ENCODE measurements at regions not wholly inside any gene's neighbourhood (a gene's known extent, or its start where the extent isn't known, plus 50 kb on each side); places are given as distances from the start of the nearest gene placed in this dataset.

GRCh38 chr4:112940336-112940735 is 109.1 kb upstream of the ANK2 start:
- Histone ChIP-seq H3K9me3 (ENCODE audit: control insufficient read depth, insufficient read depth, low read length) (no peaks in the 10 kb centered on the region), H3K27me3 (ENCODE audit: control insufficient read depth, insufficient read depth, low read length) (no peaks in the 10 kb centered on the region), H3K4me3 (ENCODE audit: low read depth, low read length) (no peak overlapping the region), H3K27ac (ENCODE audit: low read depth, low read length) (no peak overlapping the region), H3K9ac (ENCODE audit: low read depth, low read length) (no peak overlapping the region), H3K4me1 (ENCODE audit: control insufficient read depth, insufficient read depth, low read length) (peaks cover 3% of the 10 kb centered on the region; the same call in 1 of the 2 replicates), H3K36me3 (ENCODE audit: control insufficient read depth, insufficient read depth, low read length) (no peaks in the 10 kb centered on the region)

- Histone ChIP-seq H3K9ac (ENCODE audit: low read depth, low read length) (no peak overlapping the region), H3K27ac (ENCODE audit: low read depth, low read length) (no peak overlapping the region), H3K4me3 (ENCODE audit: low read depth, low read length) (no peak overlapping the region), H3K27me3 (ENCODE audit: control insufficient read depth, insufficient read depth, low read length) (no peaks in the 10 kb centered on the region), H3K36me3 (ENCODE audit: control insufficient read depth, insufficient read depth, low read length) (no peaks in the 10 kb centered on the region), H3K4me1 (ENCODE audit: control insufficient read depth, insufficient read depth, low read length) (peaks cover 12% of the 10 kb centered on the region; the same call in 1 of the 2 replicates), H3K9me3 (ENCODE audit: control insufficient read depth, insufficient read depth, low read length) (no peaks in the 10 kb centered on the region)
Measured at GRCh38 chr4:112942077-112942476, 107.4 kb upstream of the ANK2 start.

DNA sequence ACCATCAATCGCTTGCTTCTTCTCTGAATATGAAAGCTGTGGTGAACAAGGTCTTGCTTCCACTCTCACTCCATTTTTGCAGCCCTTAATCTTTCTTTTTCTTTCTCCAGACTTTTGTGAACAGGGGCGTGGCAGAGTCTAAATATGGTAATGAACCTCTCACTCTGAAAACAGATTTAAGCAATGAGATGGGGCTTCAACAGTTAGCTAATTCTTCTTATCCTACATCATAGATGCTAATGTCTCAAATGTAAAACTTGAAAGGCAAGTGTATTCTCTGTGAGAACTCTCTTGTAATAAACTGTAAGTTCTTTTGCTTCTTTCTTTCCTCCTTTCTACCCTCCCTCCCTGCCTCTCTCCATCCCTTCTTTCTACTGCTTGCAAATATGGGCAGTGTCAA is 106.5 kb upstream of the ANK2 start:
- Histone ChIP-seq H3K9ac (ENCODE audit: low read depth, low read length) (no peak overlapping the region), H3K9me3 (ENCODE audit: control insufficient read depth, insufficient read depth, low read length) (no peaks in the 10 kb centered on the region), H3K4me3 (ENCODE audit: low read depth, low read length) (no peak overlapping the region), H3K4me1 (ENCODE audit: control insufficient read depth, insufficient read depth, low read length) (peaks cover 12% of the 10 kb centered on the region; the same call in 1 of the 2 replicates), H3K27ac (ENCODE audit: low read depth, low read length) (no peak overlapping the region), H3K27me3 (ENCODE audit: control insufficient read depth, insufficient read depth, low read length) (no peaks in the 10 kb centered on the region), H3K36me3 (ENCODE audit: control insufficient read depth, insufficient read depth, low read length) (no peaks in the 10 kb centered on the region)

DNA sequence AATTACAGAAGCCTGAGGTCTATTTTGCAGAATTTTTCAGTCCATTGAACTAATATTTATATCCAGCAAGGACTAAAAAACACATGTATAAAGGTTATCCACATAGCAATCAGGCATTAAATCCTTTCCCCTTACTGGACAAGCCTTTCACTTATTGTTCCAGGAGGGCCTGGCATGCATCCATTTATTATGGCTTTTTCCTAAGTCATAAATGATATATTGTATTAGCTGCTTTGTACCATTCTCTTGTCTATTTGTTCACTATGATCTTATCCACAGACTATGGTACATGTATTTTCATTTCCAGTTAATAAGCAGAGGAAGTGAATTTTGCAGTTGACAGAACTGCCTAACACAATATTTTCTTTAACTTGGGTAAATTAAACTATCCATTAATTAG is 105.4 kb upstream of the ANK2 start:
- H3K9ac ChIP-seq (ENCODE audit: low read depth, low read length), result no peak overlapping the region
- H3K9me3 ChIP-seq (ENCODE audit: control insufficient read depth, insufficient read depth, low read length), result no peaks in the 10 kb centered on the region
- H3K27me3 ChIP-seq (ENCODE audit: control insufficient read depth, insufficient read depth, low read length), result no peaks in the 10 kb centered on the region
- H3K4me1 ChIP-seq (ENCODE audit: control insufficient read depth, insufficient read depth, low read length), result peaks cover 9% of the 10 kb centered on the region; the same call in 1 of the 2 replicates
- no peak overlapping the region for H3K4me3 ChIP-seq (ENCODE audit: low read depth, low read length)
- H3K27ac ChIP-seq (ENCODE audit: low read depth, low read length), result no peak overlapping the region
- no peaks in the 10 kb centered on the region for H3K36me3 ChIP-seq (ENCODE audit: control insufficient read depth, insufficient read depth, low read length)

DNA sequence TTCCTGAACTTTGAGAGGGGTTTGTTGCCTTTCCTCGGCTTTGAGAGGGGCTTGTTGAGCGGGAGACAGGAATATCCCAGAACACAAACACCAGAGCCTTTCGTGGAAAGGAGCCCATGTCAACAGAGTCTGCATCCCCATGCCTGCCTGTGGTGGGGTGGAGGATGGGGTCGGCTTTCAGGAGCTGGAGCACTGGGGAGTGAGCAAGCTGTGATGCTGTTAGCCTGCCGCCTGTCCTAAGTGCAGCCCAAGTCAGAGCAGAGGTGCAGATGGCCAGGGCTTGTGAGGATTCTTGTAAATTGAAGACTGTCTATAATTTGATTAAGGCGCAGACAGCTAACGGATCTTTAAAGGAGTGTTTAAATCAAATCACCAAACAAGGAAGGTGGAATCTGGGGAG is 103.3 kb upstream of the ANK2 start:
- Histone ChIP-seq H3K36me3 (ENCODE audit: control insufficient read depth, insufficient read depth, low read length) (no peaks in the 10 kb centered on the region), H3K27me3 (ENCODE audit: control insufficient read depth, insufficient read depth, low read length) (no peaks in the 10 kb centered on the region), H3K4me3 (ENCODE audit: low read depth, low read length) (no peak overlapping the region), H3K9me3 (ENCODE audit: control insufficient read depth, insufficient read depth, low read length) (no peaks in the 10 kb centered on the region), H3K27ac (ENCODE audit: low read depth, low read length) (no peak overlapping the region), H3K9ac (ENCODE audit: low read depth, low read length) (no peak overlapping the region; the same call in 1 of the 2 replicates), H3K4me1 (ENCODE audit: control insufficient read depth, insufficient read depth, low read length) (peaks cover 9% of the 10 kb centered on the region; the same call in 1 of the 2 replicates)

DNA sequence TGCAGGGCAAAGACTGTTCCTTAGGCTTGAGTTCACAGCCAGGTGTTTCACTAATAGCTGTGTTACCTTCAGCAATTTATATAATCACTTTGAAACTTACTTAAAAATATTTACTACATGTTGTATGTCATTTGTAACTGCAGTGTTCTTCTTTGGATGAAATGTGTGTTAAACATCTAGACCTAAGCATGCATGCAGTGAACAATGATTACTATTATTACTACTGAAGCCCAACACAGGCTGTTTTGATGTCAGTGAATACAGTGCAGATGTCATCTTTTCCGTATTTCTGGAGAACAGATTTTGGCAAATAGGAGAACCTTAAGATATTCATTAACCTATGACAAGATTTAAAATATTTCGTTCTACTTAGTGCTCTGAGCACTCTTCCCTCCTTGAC is 101.8 kb upstream of the ANK2 start:
- no peak overlapping the region for H3K27ac ChIP-seq (ENCODE audit: low read depth, low read length)
- H3K4me1 ChIP-seq (ENCODE audit: control insufficient read depth, insufficient read depth, low read length), result peaks cover 9% of the 10 kb centered on the region; the same call in 1 of the 2 replicates
- no peaks in the 10 kb centered on the region for H3K36me3 ChIP-seq (ENCODE audit: control insufficient read depth, insufficient read depth, low read length)
- H3K27me3 ChIP-seq (ENCODE audit: control insufficient read depth, insufficient read depth, low read length), result no peaks in the 10 kb centered on the region
- no peak overlapping the region for H3K9ac ChIP-seq (ENCODE audit: low read depth, low read length)
- H3K9me3 ChIP-seq (ENCODE audit: control insufficient read depth, insufficient read depth, low read length), result no peaks in the 10 kb centered on the region
- H3K4me3 ChIP-seq (ENCODE audit: low read depth, low read length), result no peak overlapping the region

DNA sequence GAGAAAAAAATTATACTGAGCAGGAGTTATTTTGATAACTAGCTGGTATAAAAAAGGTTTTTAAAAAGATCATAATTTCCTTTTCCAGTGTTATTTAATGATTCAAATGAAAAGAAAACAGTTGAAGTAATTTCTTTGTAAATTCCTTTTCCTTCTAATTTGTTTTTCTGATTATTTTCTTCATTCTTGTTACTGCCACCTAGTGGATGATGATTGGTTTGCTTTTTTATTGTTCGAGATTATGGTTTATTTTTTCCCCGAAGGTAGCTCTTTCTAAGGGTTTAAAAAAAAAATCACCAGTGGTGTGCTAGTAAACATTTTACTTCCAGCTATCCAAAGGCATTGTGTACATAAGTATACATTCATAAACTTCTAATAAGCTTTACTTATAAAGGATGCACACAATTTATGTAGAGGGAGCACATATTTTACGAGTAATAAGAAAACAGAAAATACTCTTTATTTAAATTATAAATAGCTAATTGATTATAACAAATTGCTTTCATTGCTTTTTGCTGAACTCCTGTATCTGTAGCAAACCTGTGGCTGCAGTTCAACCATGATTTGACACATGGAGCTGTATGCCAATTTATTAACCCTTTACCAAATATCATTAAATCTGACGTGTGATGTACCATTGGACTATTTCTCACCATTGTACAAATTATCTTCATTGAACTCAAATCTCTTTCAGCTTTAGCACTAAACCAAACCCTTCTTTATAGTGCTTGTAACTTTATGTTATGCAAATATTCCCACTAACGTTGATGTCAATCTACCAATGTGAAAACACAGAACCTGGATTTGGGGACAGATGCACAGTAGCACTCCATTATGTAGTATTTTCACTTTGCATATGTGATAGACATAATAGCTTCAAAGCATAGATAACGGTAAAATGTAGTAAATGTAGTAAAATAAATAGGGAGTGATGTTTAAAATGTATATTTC is 97.8 kb upstream of the ANK2 start:
- no peaks in the 10 kb centered on the region for H3K4me1 ChIP-seq (ENCODE audit: control insufficient read depth, insufficient read depth, low read length)
- no peak overlapping the region for H3K9ac ChIP-seq (ENCODE audit: low read depth, low read length)
- H3K27me3 ChIP-seq (ENCODE audit: control insufficient read depth, insufficient read depth, low read length), result no peaks in the 10 kb centered on the region
- no peak overlapping the region for H3K27ac ChIP-seq (ENCODE audit: low read depth, low read length)
- no peak overlapping the region for H3K4me3 ChIP-seq (ENCODE audit: low read depth, low read length)
- H3K36me3 ChIP-seq (ENCODE audit: control insufficient read depth, insufficient read depth, low read length), result no peaks in the 10 kb centered on the region
- H3K9me3 ChIP-seq (ENCODE audit: control insufficient read depth, insufficient read depth, low read length), result no peaks in the 10 kb centered on the region

DNA sequence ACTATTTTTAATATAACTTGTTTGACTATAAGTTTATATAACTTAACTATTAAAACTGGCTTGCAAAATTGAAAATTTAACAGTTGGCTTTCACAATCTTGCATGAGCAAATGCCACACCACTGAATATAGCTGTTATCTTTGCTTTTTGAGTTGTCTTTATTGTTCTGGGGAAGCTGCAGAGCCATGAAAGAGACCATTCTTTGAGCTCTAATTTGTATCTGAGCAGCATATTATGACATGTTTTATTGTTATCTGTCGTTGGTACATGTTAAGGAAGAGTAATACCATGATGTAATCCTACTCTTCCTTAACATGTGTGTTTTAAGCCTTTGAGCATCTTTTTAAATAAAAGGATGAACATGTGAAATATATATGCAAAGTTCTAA is 97.1 kb upstream of the ANK2 start:
- Histone ChIP-seq H3K36me3 (ENCODE audit: control insufficient read depth, insufficient read depth, low read length) (no peaks in the 10 kb centered on the region), H3K4me1 (ENCODE audit: control insufficient read depth, insufficient read depth, low read length) (no peaks in the 10 kb centered on the region), H3K27ac (ENCODE audit: low read depth, low read length) (no peak overlapping the region), H3K9me3 (ENCODE audit: control insufficient read depth, insufficient read depth, low read length) (no peaks in the 10 kb centered on the region), H3K27me3 (ENCODE audit: control insufficient read depth, insufficient read depth, low read length) (no peaks in the 10 kb centered on the region), H3K9ac (ENCODE audit: low read depth, low read length) (no peak overlapping the region), H3K4me3 (ENCODE audit: low read depth, low read length) (no peak overlapping the region)

GRCh38 chr4:112953262-112953661 is 96.2 kb upstream of the ANK2 start:
- no peak overlapping the region for H3K4me3 ChIP-seq (ENCODE audit: low read depth, low read length)
- H3K4me1 ChIP-seq (ENCODE audit: control insufficient read depth, insufficient read depth, low read length), result no peaks in the 10 kb centered on the region
- H3K9ac ChIP-seq (ENCODE audit: low read depth, low read length), result no peak overlapping the region
- H3K27ac ChIP-seq (ENCODE audit: low read depth, low read length), result no peak overlapping the region
- H3K27me3 ChIP-seq (ENCODE audit: control insufficient read depth, insufficient read depth, low read length), result no peaks in the 10 kb centered on the region
- no peaks in the 10 kb centered on the region for H3K36me3 ChIP-seq (ENCODE audit: control insufficient read depth, insufficient read depth, low read length)
- no peaks in the 10 kb centered on the region for H3K9me3 ChIP-seq (ENCODE audit: control insufficient read depth, insufficient read depth, low read length)

DNA sequence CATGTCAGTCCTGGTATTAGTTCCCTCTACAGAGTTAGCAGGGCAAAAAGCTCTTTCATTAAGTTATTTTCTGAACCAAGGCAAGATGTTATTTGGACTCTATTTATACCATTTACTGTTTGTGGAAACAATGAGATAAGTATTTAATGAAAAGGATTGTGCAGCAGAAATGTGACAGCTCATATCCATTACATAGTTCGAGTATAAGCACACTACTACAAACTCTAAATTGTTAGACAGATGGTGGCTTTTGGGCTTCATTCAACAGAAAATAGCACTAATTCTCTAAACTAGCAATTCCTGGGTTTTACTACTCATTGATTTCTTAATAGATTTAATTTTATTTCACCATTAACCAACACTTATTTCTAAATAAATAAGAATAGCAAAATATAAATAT is 95.2 kb upstream of the ANK2 start:
- Histone ChIP-seq H3K36me3 (ENCODE audit: control insufficient read depth, insufficient read depth, low read length) (no peaks in the 10 kb centered on the region), H3K4me3 (ENCODE audit: low read depth, low read length) (no peak overlapping the region), H3K27ac (ENCODE audit: low read depth, low read length) (no peak overlapping the region), H3K4me1 (ENCODE audit: control insufficient read depth, insufficient read depth, low read length) (no peaks in the 10 kb centered on the region), H3K27me3 (ENCODE audit: control insufficient read depth, insufficient read depth, low read length) (no peaks in the 10 kb centered on the region), H3K9ac (ENCODE audit: low read depth, low read length) (no peak overlapping the region), H3K9me3 (ENCODE audit: control insufficient read depth, insufficient read depth, low read length) (no peaks in the 10 kb centered on the region)

DNA sequence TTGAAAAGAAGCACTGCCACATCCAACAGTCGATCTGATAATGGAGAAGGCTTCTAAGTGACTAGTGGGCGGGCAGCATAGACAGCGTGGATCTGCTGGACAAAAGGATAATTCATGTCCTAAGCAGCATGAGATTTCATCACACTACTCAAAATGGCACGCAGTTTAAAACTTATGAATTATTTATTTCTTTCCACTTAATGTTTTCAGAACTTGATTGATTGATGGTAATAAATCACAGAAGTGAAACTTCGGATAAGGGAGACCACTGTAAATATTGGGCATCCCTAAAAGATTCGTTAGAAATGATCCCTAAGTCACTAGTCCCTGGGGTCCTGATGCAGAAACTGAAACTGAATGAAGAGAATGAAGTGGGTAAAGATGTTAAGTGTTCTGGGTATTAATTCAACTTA is 93.0 kb upstream of the ANK2 start:
- H3K27ac ChIP-seq (ENCODE audit: low read depth, low read length), result no peak overlapping the region
- no peaks in the 10 kb centered on the region for H3K36me3 ChIP-seq (ENCODE audit: control insufficient read depth, insufficient read depth, low read length)
- no peak overlapping the region for H3K9ac ChIP-seq (ENCODE audit: low read depth, low read length)
- H3K4me1 ChIP-seq (ENCODE audit: control insufficient read depth, insufficient read depth, low read length), result no peaks in the 10 kb centered on the region
- no peaks in the 10 kb centered on the region for H3K27me3 ChIP-seq (ENCODE audit: control insufficient read depth, insufficient read depth, low read length)
- no peak overlapping the region for H3K4me3 ChIP-seq (ENCODE audit: low read depth, low read length)
- H3K9me3 ChIP-seq (ENCODE audit: control insufficient read depth, insufficient read depth, low read length), result no peaks in the 10 kb centered on the region
